CD4-positive, alpha-beta T cell treated with Interleukin-2 at 100 ng/mL for 4 hours (primary cell): ENCODE measurements at regions not wholly inside any gene's neighbourhood (a gene's known extent, or its start where the extent isn't known, plus 50 kb on each side); places are given as distances from the start of the nearest gene placed in this dataset.

Experiments
- DNase-seq: peaks from one replicate; pipeline ENCODE4 v3.0.0-alpha.2; 2020; ENCODE audit warnings: low spot score

- DNase-seq, result no peak
Measured at GRCh38 chr15:62610265-62610869, 432.2 kb upstream of the TPM1 start.

- no peak for DNase-seq
Measured at GRCh38 chr15:62611002-62611401, 431.5 kb upstream of the TPM1 start.

GRCh38 chr15:62612183-62612733, 430.3 kb upstream of the TPM1 start:
- no peak for DNase-seq

- DNase-seq, result no peak
Measured at GRCh38 chr15:62612771-62613170, 429.8 kb upstream of the TPM1 start.

- no peak for DNase-seq
Measured at GRCh38 chr15:62616746-62617145, 425.8 kb upstream of the TPM1 start.

- DNase-seq, result no peak
Measured at GRCh38 chr15:62617741-62618140, 424.8 kb upstream of the TPM1 start.

- no peak for DNase-seq
Measured at GRCh38 chr15:62618432-62618831, 424.1 kb upstream of the TPM1 start.

- DNase-seq, result no peak
Measured at GRCh38 chr15:62618846-62619504, 423.6 kb upstream of the TPM1 start.

GRCh38 chr15:62619526-62619925, 423.0 kb upstream of the TPM1 start:
- no peak for DNase-seq

- no peak for DNase-seq
Measured at GRCh38 chr15:62622775-62623174, 419.8 kb upstream of the TPM1 start.

GRCh38 chr15:62624547-62625378, 417.8 kb upstream of the TPM1 start:
- no peak for DNase-seq

- DNase-seq, result no peak
Measured at GRCh38 chr15:62625429-62626033, 417.0 kb upstream of the TPM1 start.

GRCh38 chr15:62626903-62627302, 415.6 kb upstream of the TPM1 start:
- no peak for DNase-seq

GRCh38 chr15:62631076-62631724, 411.3 kb upstream of the TPM1 start:
- no peak for DNase-seq

GRCh38 chr15:62636823-62637573, 405.5 kb upstream of the TPM1 start:
- no peak for DNase-seq

GRCh38 chr15:62637574-62637897, 405.0 kb upstream of the TPM1 start:
- DNase-seq, result no peak

GRCh38 chr15:62637950-62638619, 404.5 kb upstream of the TPM1 start:
- DNase-seq, result no peak

- no peak for DNase-seq
Measured at GRCh38 chr15:62639432-62639831, 403.1 kb upstream of the TPM1 start.

GRCh38 chr15:62639906-62640605, 402.5 kb upstream of the TPM1 start:
- no peak for DNase-seq

GRCh38 chr15:62641825-62642224, 400.7 kb upstream of the TPM1 start:
- DNase-seq, result no peak
